H9 (cell line): ENCODE measurements at regions not wholly inside any gene's neighbourhood (a gene's known extent, or its start where the extent isn't known, plus 50 kb on each side); places are given as distances from the start of the nearest gene placed in this dataset.

Experiments used
- DNase-seq: peaks from one replicate; pipeline ENCODE4 v3.0.0-alpha.2; 2017
- H2AFZ ChIP-seq: one replicate; pipeline ENCODE4 v1.6.1; 2013; ENCODE audit warnings: mild to moderate bottlenecking, low read length, control low read depth, moderate library complexity
- H2AK5ac ChIP-seq: 2 replicates; pipeline ENCODE4 v1.6.1; 2013; ENCODE audit warnings: low read length, control low read depth, mixed read lengths; ENCODE audit not compliant: insufficient read length
- H2BK120ac ChIP-seq: one replicate; pipeline ENCODE4 v1.6.1; 2013; ENCODE audit warnings: low read depth, mild to moderate bottlenecking, low read length, control low read depth, inconsistent platforms; ENCODE audit not compliant: poor library complexity, severe bottlenecking
- H2BK12ac ChIP-seq: 2 replicates; pipeline ENCODE4 v1.6.1; 2013; ENCODE audit warnings: low read length, control low read depth, mixed read lengths, low read depth; ENCODE audit not compliant: insufficient read length
- H2BK15ac ChIP-seq: 2 replicates; pipeline ENCODE4 v1.6.1; 2013; ENCODE audit warnings: low read depth, low read length, control low read depth
- H2BK20ac ChIP-seq: one replicate; pipeline ENCODE4 v1.6.1; 2013; ENCODE audit warnings: low read depth, mild to moderate bottlenecking, low read length, control low read depth, inconsistent platforms; ENCODE audit not compliant: poor library complexity, severe bottlenecking
- H2BK5ac ChIP-seq: 2 replicates; pipeline ENCODE4 v1.6.1; 2013; ENCODE audit warnings: low read length, control low read depth, mixed read lengths; ENCODE audit not compliant: insufficient read length
- H3K14ac ChIP-seq: 2 replicates; pipeline ENCODE4 v1.6.1; 2013; ENCODE audit warnings: low read length, control low read depth; ENCODE audit not compliant: insufficient read depth
- H3K18ac ChIP-seq: 2 replicates; pipeline ENCODE4 v1.6.1; 2013; ENCODE audit warnings: low read depth, mild to moderate bottlenecking, mixed read lengths, low read length, control low read depth; ENCODE audit not compliant: insufficient read length
- H3K23ac ChIP-seq: 2 replicates; pipeline ENCODE4 v1.6.1; 2013; ENCODE audit warnings: low read length, control low read depth, mixed read lengths, low read depth; ENCODE audit not compliant: insufficient read length
- H3K23me2 ChIP-seq: 2 replicates; pipeline ENCODE4 v1.6.1; 2013; ENCODE audit warnings: low read depth, mild to moderate bottlenecking, mixed read lengths, low read length, control low read depth; ENCODE audit not compliant: insufficient read length, poor library complexity, severe bottlenecking
- H3K27ac ChIP-seq: 2 replicates; pipeline ENCODE4 v1.5.1; 2013; ENCODE audit warnings: low read length, control low read depth, mixed read lengths, low read depth; ENCODE audit not compliant: insufficient read length
- H3K27me3 ChIP-seq: 2 replicates; pipeline ENCODE4 v1.6.1; 2013; ENCODE audit warnings: low read length, control low read depth, inconsistent platforms; ENCODE audit not compliant: insufficient read depth
- H3K4ac ChIP-seq: 2 replicates; pipeline ENCODE4 v1.6.1; 2013; ENCODE audit warnings: low read depth, mild to moderate bottlenecking, control low read depth, inconsistent platforms, low read length, moderate library complexity
- H3K4me1 ChIP-seq: 2 replicates; pipeline ENCODE4 v1.6.1; 2013; ENCODE audit warnings: low read length, control low read depth, inconsistent platforms; ENCODE audit not compliant: insufficient read depth
- H3K4me2 ChIP-seq: 2 replicates; pipeline ENCODE4 v1.6.1; 2013; ENCODE audit warnings: low read length, control low read depth, mixed read lengths; ENCODE audit not compliant: insufficient read length, insufficient read depth
- H3K56ac ChIP-seq: 2 replicates; pipeline ENCODE4 v1.6.1; 2013; ENCODE audit warnings: low read depth, mild to moderate bottlenecking, mixed read lengths, low read length, control low read depth; ENCODE audit not compliant: insufficient read length
- H3K79me1 ChIP-seq: 2 replicates; pipeline ENCODE4 v1.6.1; 2013; ENCODE audit warnings: low read depth, mild to moderate bottlenecking, moderate library complexity, low read length, control low read depth, inconsistent platforms; ENCODE audit not compliant: insufficient read depth, poor library complexity, severe bottlenecking
- H3K79me2 ChIP-seq: 2 replicates; pipeline ENCODE4 v1.6.1; 2013; ENCODE audit warnings: low read length, control low read depth, inconsistent platforms; ENCODE audit not compliant: insufficient read depth
- H3K9ac ChIP-seq: 2 replicates; pipeline ENCODE4 v1.6.1; 2013; ENCODE audit warnings: low read length, control low read depth, mixed read lengths; ENCODE audit not compliant: insufficient read length; ENCODE audit errors: extremely low read depth
- H3K9me3 ChIP-seq: one replicate; pipeline ENCODE4 v1.6.1; 2013; ENCODE audit warnings: low read depth, low read length, inconsistent platforms; ENCODE audit not compliant: control insufficient read depth
- H3T11ph ChIP-seq: one replicate; pipeline ENCODE4 v1.6.1; 2013; ENCODE audit warnings: mild to moderate bottlenecking, low read length, control low read depth, inconsistent platforms
- H4K20me1 ChIP-seq: one replicate; pipeline ENCODE4 v1.6.1; 2013; ENCODE audit not compliant: control insufficient read depth, insufficient read length, insufficient read depth
- H4K5ac ChIP-seq: 2 replicates; pipeline ENCODE4 v1.6.1; 2013; ENCODE audit warnings: low read depth, mild to moderate bottlenecking, mixed read lengths, low read length, control low read depth; ENCODE audit not compliant: insufficient read length
- H4K8ac ChIP-seq: replicated peaks from 2 replicates; pipeline ENCODE4 v1.6.1; 2013; ENCODE audit warnings: low read length, control low read depth, mixed read lengths, low read depth; ENCODE audit not compliant: insufficient read length
- H4K91ac ChIP-seq: 2 replicates; pipeline ENCODE4 v1.6.1; 2013; ENCODE audit warnings: low read depth, mild to moderate bottlenecking, moderate library complexity, mixed read lengths, low read length, control low read depth; ENCODE audit not compliant: insufficient read length
- H3K27ac Mint-ChIP-seq, 3 experiments: 2 replicates in 2 of 3; 3 replicates in 1 of 3; pipeline ENCODE4 v1.8.0; 2020 to 2021; ENCODE audit warnings: mixed read lengths in 3 of 3, mild to moderate bottlenecking in 1 of 3, moderate library complexity in 1 of 3
- H3K27me3 Mint-ChIP-seq: 2 replicates; pipeline ENCODE4 v1.8.0; 2021; ENCODE audit warnings: low read depth, mild to moderate bottlenecking, moderate library complexity, mixed read lengths
- H3K36me3 Mint-ChIP-seq, 3 experiments: 2 replicates in 2 of 3; 3 replicates in 1 of 3; pipeline ENCODE4 v1.8.0; 2020 to 2021; ENCODE audit warnings: low read depth in 3 of 3, mixed read lengths in 3 of 3; ENCODE audit not compliant: insufficient read depth in 1 of 3
- H3K4me1 Mint-ChIP-seq, 2 experiments: 2 replicates each; pipeline ENCODE4 v1.8.0; 2020; ENCODE audit warnings: mixed read lengths in 2 of 2
- H3K4me3 Mint-ChIP-seq, 2 experiments: 2 replicates in 1 of 2; 3 replicates in 1 of 2; pipeline ENCODE4 v1.8.0; 2020 to 2021; ENCODE audit warnings: mild to moderate bottlenecking in 2 of 2, mixed read lengths in 2 of 2, moderate library complexity in 1 of 2
- H3K9me3 Mint-ChIP-seq, 2 experiments: 2 replicates in 1 of 2; 3 replicates in 1 of 2; pipeline ENCODE4 v1.8.0; 2020; ENCODE audit warnings: mild to moderate bottlenecking in 2 of 2, mixed read lengths in 2 of 2, moderate library complexity in 1 of 2
- CTCF ChIP-seq: fragments of 200-600 bp; sonication (generic); conservative IDR thresholded peaks from 3 replicates; pipeline ENCODE4 v1.8.0; 2021; ENCODE audit warnings: antibody characterized with exemption, mild to moderate bottlenecking
- WGBS: extraction: QIAGEN DNeasy Blood & Tissue Kit; methylation state at CpG from one replicate; pipeline ENCODE4 v1.1.7; 2013; ENCODE audit warnings: missing lambda C conversion rate, low lambda C conversion rate, mixed read lengths; ENCODE audit not compliant: insufficient read length; ENCODE audit errors: extremely low coverage; 5-methylcytosine and 5-hydroxymethylcytosine counted together

- Mint-ChIP-seq H3K4me3 (no peak overlapping the region), H3K36me3 (peaks cover 14 to 26% (median 15%) of the 10 kb centered on the region in 3 experiments; a peak in 6 of 7 replicates), H3K4me1 (no peaks in the 10 kb centered on the region), H3K27ac (no peak overlapping the region), H3K9me3 (peaks cover 84 to 91% of the 10 kb centered on the region in 2 experiments), H3K27me3 (peaks cover 3% of the 10 kb centered on the region)
- peaks cover 92% of the 10 kb centered on the region for H3K9me3 ChIP-seq
- no peak overlapping the region for H2BK20ac ChIP-seq
- H2AFZ ChIP-seq = no peak overlapping the region
- no peak overlapping the region for H2BK120ac ChIP-seq
- H3T11ph ChIP-seq = no peak overlapping the region
- H3K56ac ChIP-seq = no peak overlapping the region
- no peak overlapping the region for H4K5ac ChIP-seq
- no peak overlapping the region for H4K8ac ChIP-seq
- no peaks in the 10 kb centered on the region for H3K79me2 ChIP-seq
- H2BK12ac ChIP-seq = no peak overlapping the region
- H3K23ac ChIP-seq = no peak overlapping the region
- H3K79me1 ChIP-seq = no peaks in the 10 kb centered on the region
- no peaks in the 10 kb centered on the region for H3K23me2 ChIP-seq
- no peak overlapping the region for H4K91ac ChIP-seq
- peak; percentile 10 for DNase-seq
- H3K4me1 ChIP-seq = no peaks in the 10 kb centered on the region
- H3K4me2 ChIP-seq = no peak overlapping the region
- H3K14ac ChIP-seq = no peak overlapping the region
- no peak overlapping the region for H3K4ac ChIP-seq
- no peak for TF ChIP-seq CTCF
- H2AK5ac ChIP-seq = no peak overlapping the region
- no peak overlapping the region for H2BK15ac ChIP-seq
- H3K27me3 ChIP-seq = no peaks in the 10 kb centered on the region
- H3K18ac ChIP-seq = no peak overlapping the region
- no peak overlapping the region for H3K9ac ChIP-seq
- no CpG with 5 or more reads among the region's 17 CpGs for WGBS
- H4K20me1 ChIP-seq = no peaks in the 10 kb centered on the region
- H3K27ac ChIP-seq = no peak overlapping the region
- no peak overlapping the region for H2BK5ac ChIP-seq
Observed at GRCh38 chr14:105852378-105853088, 326.1 kb downstream of the TMEM121 start.
